DND-41 (cell line): ENCODE measurements at regions not wholly inside any gene's neighbourhood (a gene's known extent, or its start where the extent isn't known, plus 50 kb on each side); places are given as distances from the start of the nearest gene placed in this dataset.

ENCODE experiments used
- EZH2 ChIP-seq: IDR thresholded peaks from 3 replicates; pipeline ENCODE4 v1.6.1; 2012; ENCODE audit warnings: borderline replicate concordance, low read depth, mild to moderate bottlenecking, moderate library complexity, low read length, inconsistent platforms; ENCODE audit not compliant: severe bottlenecking
- TF ChIP-seq, protein P1 (sequence below): IDR thresholded peaks from 2 replicates; pipeline ENCODE4 v1.5.1; 2012; ENCODE audit warnings: borderline replicate concordance, low read length, moderate library complexity, mild to moderate bottlenecking; ENCODE audit not compliant: poor library complexity, severe bottlenecking; ENCODE audit errors: extremely low read depth

DNA sequence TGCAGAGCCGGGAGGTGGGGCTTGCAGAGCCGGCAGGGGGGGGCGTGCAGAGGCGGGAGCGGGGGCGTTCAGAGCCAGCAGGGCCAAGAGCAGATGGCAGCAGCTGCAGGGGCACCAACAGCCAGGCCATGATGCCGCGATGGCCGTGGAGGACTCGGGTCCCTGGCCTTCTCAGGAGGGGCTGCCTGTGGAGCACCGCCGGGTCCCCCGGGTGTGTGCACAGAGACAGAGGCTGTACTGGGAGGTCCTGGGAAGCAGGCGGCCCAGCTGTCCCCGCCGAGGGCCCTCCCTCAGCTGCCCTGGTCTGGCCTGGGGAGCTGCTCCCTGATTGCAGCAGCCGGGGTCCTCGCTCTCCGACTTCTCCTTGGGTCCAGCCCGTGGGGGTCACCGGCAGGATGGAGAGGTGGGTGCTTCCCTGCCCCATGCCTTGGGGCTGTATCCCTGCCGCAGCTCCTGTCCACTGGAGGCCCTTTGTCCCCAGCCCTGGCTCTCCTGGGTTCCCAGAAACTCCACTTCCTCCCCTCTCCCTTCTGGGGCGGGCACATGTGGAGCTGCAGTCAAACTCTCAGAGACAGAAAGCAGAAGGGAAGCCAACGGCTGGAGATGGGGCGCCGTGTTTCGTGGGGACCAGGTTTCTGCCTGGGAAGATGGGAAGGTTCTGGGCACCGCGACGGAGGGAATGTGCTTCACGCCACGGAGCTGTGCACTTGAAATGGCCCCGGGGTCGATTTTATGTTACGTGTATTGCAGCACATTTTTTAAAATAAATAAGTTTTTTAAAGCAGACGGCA, 75.8 kb upstream of the GALNT9 start:
- TF ChIP-seq, protein P1, sequence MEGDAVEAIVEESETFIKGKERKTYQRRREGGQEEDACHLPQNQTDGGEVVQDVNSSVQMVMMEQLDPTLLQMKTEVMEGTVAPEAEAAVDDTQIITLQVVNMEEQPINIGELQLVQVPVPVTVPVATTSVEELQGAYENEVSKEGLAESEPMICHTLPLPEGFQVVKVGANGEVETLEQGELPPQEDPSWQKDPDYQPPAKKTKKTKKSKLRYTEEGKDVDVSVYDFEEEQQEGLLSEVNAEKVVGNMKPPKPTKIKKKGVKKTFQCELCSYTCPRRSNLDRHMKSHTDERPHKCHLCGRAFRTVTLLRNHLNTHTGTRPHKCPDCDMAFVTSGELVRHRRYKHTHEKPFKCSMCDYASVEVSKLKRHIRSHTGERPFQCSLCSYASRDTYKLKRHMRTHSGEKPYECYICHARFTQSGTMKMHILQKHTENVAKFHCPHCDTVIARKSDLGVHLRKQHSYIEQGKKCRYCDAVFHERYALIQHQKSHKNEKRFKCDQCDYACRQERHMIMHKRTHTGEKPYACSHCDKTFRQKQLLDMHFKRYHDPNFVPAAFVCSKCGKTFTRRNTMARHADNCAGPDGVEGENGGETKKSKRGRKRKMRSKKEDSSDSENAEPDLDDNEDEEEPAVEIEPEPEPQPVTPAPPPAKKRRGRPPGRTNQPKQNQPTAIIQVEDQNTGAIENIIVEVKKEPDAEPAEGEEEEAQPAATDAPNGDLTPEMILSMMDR, result no peak
- no peak for TF ChIP-seq EZH2
